ENCODE measurements at regions not wholly inside any gene's neighbourhood (a gene's known extent, or its start where the extent isn't known, plus 50 kb on each side); places are given as distances from the start of the nearest gene placed in this dataset.

DNA sequence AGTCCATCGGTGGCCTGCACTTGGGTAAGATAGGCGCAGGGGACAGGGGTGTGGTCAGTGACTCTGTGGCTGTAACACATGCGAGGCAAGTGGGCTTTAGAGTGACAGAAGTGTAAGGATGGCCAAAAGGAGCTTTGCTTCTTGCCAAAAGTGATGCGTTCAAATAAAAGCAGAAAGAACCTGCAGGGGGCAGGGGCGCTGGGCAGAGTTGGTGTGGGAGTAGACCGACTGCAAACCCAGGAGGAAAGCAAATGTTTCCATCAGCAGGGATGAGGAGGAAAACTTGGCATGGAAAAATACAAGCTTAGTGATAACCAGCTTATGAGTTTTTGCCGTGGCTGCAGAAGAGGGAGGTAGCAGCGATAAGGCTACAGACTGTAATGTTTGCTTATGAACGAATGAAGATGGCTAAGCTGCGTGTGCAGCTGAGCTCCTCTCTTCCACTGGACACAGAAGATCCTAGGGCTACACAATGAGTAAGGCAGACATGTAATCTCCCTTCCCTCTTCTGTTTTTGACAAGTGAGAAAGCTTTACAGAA lies 149.4 kb downstream of the WNT5A start:
- Mint-ChIP-seq H3K4me1 (ENCODE audit: low read depth, unreplicated experiment) (no peaks in the 10 kb centered on the region), H3K9me3 (ENCODE audit: unreplicated experiment) (no peaks in the 10 kb centered on the region), H3K27me3 (ENCODE audit: insufficient read depth, unreplicated experiment) (peaks cover 9% of the 10 kb centered on the region), H3K36me3 (ENCODE audit: insufficient read depth, unreplicated experiment) (no peaks in the 10 kb centered on the region), H3K4me3 (ENCODE audit: unreplicated experiment) (no peak overlapping the region), H3K27ac (ENCODE audit: unreplicated experiment) (no peak overlapping the region)
- Histone ChIP-seq H3K27me3 (replicated peaks; ENCODE audit: control insufficient read depth, insufficient read depth, low read length) (no peaks in the 10 kb centered on the region), H3K4me3 (ENCODE audit: low read depth, low read length) (no peak overlapping the region), H3K4me1 (no peaks in the 10 kb centered on the region), H3K9me3 (no peaks in the 10 kb centered on the region), H3K36me3 (ENCODE audit: control insufficient read depth, insufficient read depth, low read length) (no peaks in the 10 kb centered on the region)
- DNase-seq = no peak
- intact Hi-C loops (cut with micrococcal nuclease; ENCODE audit: unreplicated experiment) = no loop called here
- ChIA-PET CTCF (no interaction called here), POLR2A (no interaction called here)
- no TSS peak for BruUV-seq (replicated peaks)
- TF ChIP-seq, protein P1, sequence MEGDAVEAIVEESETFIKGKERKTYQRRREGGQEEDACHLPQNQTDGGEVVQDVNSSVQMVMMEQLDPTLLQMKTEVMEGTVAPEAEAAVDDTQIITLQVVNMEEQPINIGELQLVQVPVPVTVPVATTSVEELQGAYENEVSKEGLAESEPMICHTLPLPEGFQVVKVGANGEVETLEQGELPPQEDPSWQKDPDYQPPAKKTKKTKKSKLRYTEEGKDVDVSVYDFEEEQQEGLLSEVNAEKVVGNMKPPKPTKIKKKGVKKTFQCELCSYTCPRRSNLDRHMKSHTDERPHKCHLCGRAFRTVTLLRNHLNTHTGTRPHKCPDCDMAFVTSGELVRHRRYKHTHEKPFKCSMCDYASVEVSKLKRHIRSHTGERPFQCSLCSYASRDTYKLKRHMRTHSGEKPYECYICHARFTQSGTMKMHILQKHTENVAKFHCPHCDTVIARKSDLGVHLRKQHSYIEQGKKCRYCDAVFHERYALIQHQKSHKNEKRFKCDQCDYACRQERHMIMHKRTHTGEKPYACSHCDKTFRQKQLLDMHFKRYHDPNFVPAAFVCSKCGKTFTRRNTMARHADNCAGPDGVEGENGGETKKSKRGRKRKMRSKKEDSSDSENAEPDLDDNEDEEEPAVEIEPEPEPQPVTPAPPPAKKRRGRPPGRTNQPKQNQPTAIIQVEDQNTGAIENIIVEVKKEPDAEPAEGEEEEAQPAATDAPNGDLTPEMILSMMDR (IDR thresholded peaks at IDR 0.05; ENCODE audit: insufficient read depth in 1 of 2, low read depth in 1 of 2, low read length in 1 of 2, severe bottlenecking in 1 of 2, unreplicated experiment in 1 of 2) = no peak

DNA sequence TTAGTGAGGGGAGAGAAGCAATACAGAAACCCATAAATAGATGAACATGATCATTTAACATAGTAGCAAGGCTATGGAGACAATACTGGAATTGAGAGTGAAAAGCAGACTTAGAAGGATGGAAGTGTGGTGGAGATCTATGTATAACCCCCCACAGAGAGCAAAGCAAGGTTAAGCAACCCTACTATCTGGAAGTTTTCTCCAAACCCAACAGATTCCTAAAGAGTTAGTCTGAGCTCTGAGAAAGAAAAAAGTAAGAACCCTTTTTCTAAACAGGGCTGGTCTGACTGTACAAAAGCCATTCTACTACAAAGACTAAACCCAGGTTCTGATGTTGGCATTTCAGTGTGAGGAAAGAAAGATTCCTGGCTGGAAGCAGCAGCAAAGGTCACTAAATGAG lies 153.2 kb downstream of the WNT5A start:
- DNase-seq = no peak
- no TSS peak for BruUV-seq (replicated peaks)
- Histone ChIP-seq H3K4me3 (ENCODE audit: low read depth, low read length) (no peak overlapping the region), H3K4me1 (no peaks in the 10 kb centered on the region), H3K27me3 (replicated peaks; ENCODE audit: control insufficient read depth, insufficient read depth, low read length) (no peaks in the 10 kb centered on the region), H3K36me3 (ENCODE audit: control insufficient read depth, insufficient read depth, low read length) (no peaks in the 10 kb centered on the region), H3K9me3 (no peaks in the 10 kb centered on the region)
- TF ChIP-seq, protein P1 (IDR thresholded peaks at IDR 0.05; ENCODE audit: insufficient read depth in 1 of 2, low read depth in 1 of 2, low read length in 1 of 2, severe bottlenecking in 1 of 2, unreplicated experiment in 1 of 2) = no peak
- Mint-ChIP-seq H3K27me3 (ENCODE audit: insufficient read depth, unreplicated experiment) (peaks cover 13% of the 10 kb centered on the region), H3K4me1 (ENCODE audit: low read depth, unreplicated experiment) (no peaks in the 10 kb centered on the region), H3K36me3 (ENCODE audit: insufficient read depth, unreplicated experiment) (no peaks in the 10 kb centered on the region), H3K4me3 (ENCODE audit: unreplicated experiment) (no peak overlapping the region), H3K27ac (ENCODE audit: unreplicated experiment) (no peak overlapping the region), H3K9me3 (ENCODE audit: unreplicated experiment) (no peaks in the 10 kb centered on the region)
- ChIA-PET POLR2A (no interaction called here), CTCF (no interaction called here)
- intact Hi-C loops (cut with micrococcal nuclease; ENCODE audit: unreplicated experiment) = no loop called here

DNA sequence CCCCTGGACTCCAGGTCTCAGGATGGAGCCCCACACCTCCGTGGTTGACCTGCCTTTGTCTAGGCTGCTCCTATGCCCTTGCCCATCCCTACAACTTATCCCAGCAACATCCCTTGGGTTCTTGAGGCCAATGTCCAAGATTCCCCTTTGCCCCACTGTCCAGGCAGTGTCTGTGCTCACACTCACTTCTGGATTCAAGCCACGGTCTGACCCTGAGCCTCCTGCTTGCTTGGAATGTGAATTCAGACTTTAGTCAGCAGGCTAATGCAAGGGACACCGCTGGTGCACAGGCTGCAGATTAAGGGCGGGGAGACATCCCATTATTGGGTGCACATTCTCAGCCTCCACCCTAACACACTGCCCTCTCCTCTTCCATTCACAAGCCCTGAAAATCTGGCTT lies 154.1 kb downstream of the WNT5A start:
- Mint-ChIP-seq H3K27ac (ENCODE audit: unreplicated experiment) (no peak overlapping the region), H3K4me1 (ENCODE audit: low read depth, unreplicated experiment) (no peaks in the 10 kb centered on the region), H3K4me3 (ENCODE audit: unreplicated experiment) (no peak overlapping the region), H3K36me3 (ENCODE audit: insufficient read depth, unreplicated experiment) (no peaks in the 10 kb centered on the region), H3K9me3 (ENCODE audit: unreplicated experiment) (no peaks in the 10 kb centered on the region), H3K27me3 (ENCODE audit: insufficient read depth, unreplicated experiment) (peaks cover 10% of the 10 kb centered on the region)
- no TSS peak for BruUV-seq (replicated peaks)
- H3K36me3 ChIP-seq (ENCODE audit: control insufficient read depth, insufficient read depth, low read length) = no peaks in the 10 kb centered on the region
- DNase-seq = no peak
- TF ChIP-seq, protein P1 (IDR thresholded peaks at IDR 0.05; ENCODE audit: insufficient read depth in 1 of 2, low read depth in 1 of 2, low read length in 1 of 2, severe bottlenecking in 1 of 2, unreplicated experiment in 1 of 2) = no peak
- no peak overlapping the region for H3K4me3 ChIP-seq (ENCODE audit: low read depth, low read length)
- CTCF ChIA-PET = no interaction called here
- no peaks in the 10 kb centered on the region for H3K4me1 ChIP-seq
- H3K27me3 ChIP-seq (replicated peaks; ENCODE audit: control insufficient read depth, insufficient read depth, low read length) = no peaks in the 10 kb centered on the region
- POLR2A ChIA-PET = no interaction called here
- no peaks in the 10 kb centered on the region for H3K9me3 ChIP-seq
- intact Hi-C loops (cut with micrococcal nuclease; ENCODE audit: unreplicated experiment) = no loop called here

Measured in Caco-2 (cell line).